Left ventricle myocardium inferior (tissue), 1 donor: ENCODE measurements at regions not wholly inside any gene's neighbourhood (a gene's known extent, or its start where the extent isn't known, plus 50 kb on each side); places are given as distances from the start of the nearest gene placed in this dataset.

Experiments used
- DNase-seq: peaks from one replicate; pipeline ENCODE4 v3.0.0-alpha.2; 2020
- H3K27ac ChIP-seq: fragments of 200-600 bp; replicated peaks from 2 replicates; pipeline ENCODE4 v1.8.0; 2021
- H3K27me3 ChIP-seq: fragments of 200-600 bp; 2 replicates; pipeline ENCODE4 v1.8.0; 2021; ENCODE audit warnings: low read depth
- H3K36me3 ChIP-seq: fragments of 200-600 bp; 2 replicates; pipeline ENCODE4 v1.8.0; 2021
- H3K4me1 ChIP-seq: fragments of 200-600 bp; 2 replicates; pipeline ENCODE4 v1.8.0; 2021
- H3K4me3 ChIP-seq: fragments of 200-600 bp; 2 replicates; pipeline ENCODE4 v1.8.0; 2021; ENCODE audit warnings: mild to moderate bottlenecking, moderate library complexity
- H3K9me3 ChIP-seq: fragments of 200-600 bp; replicated peaks from 2 replicates; pipeline ENCODE4 v1.8.0; 2021
- CTCF ChIP-seq: fragments of 200-600 bp; IDR thresholded peaks from 2 replicates; pipeline ENCODE4 v1.8.0; 2021; ENCODE audit warnings: antibody characterized with exemption, mild to moderate bottlenecking, borderline replicate concordance
- intact Hi-C: fragments of 100-400 bp; cut with micrococcal nuclease; formaldehyde crosslinking; loops from one replicate; pipeline ENCODE4 v1.11.0; 2022
- donor health status: DM: no; HTN: yes; CAD: no; lungs with severe emphysema.

- no peaks in the 10 kb centered on the region for H3K4me1 ChIP-seq
- intact Hi-C loops = no loop called here
Observed at GRCh38 chr10:7007600-7008190, 403.1 kb downstream of the SFMBT2 start.

GRCh38 chr10:7006566-7006965, 404.3 kb downstream of the SFMBT2 start:
- H3K4me3 ChIP-seq = no peak overlapping the region
- no peaks in the 10 kb centered on the region for H3K4me1 ChIP-seq
- H3K27me3 ChIP-seq = peaks cover 12% of the 10 kb centered on the region
- intact Hi-C loops = no loop called here
- H3K9me3 ChIP-seq = no peaks in the 10 kb centered on the region
- DNase-seq = no peak
- TF ChIP-seq CTCF = no peak
- H3K36me3 ChIP-seq = no peaks in the 10 kb centered on the region
- no peak overlapping the region for H3K27ac ChIP-seq

More at GRCh38 chr10:7007600-7008190, 403.1 kb downstream of the SFMBT2 start:
- H3K27me3 ChIP-seq = peaks cover 3% of the 10 kb centered on the region
- no peak for DNase-seq
- no peaks in the 10 kb centered on the region for H3K36me3 ChIP-seq
- no peak overlapping the region for H3K27ac ChIP-seq
- H3K9me3 ChIP-seq = no peaks in the 10 kb centered on the region
- TF ChIP-seq CTCF = no peak
- no peak overlapping the region for H3K4me3 ChIP-seq

GRCh38 chr10:7003831-7004395, 406.9 kb downstream of the SFMBT2 start:
- Histone ChIP-seq H3K4me3 (no peak overlapping the region), H3K4me1 (no peaks in the 10 kb centered on the region), H3K27me3 (peaks cover 23% of the 10 kb centered on the region), H3K9me3 (no peaks in the 10 kb centered on the region), H3K27ac (no peak overlapping the region), H3K36me3 (no peaks in the 10 kb centered on the region)
- DNase-seq = no peak
- no peak for TF ChIP-seq CTCF
- intact Hi-C loops = no loop called here

GRCh38 chr10:7000061-7000460, 410.8 kb downstream of the SFMBT2 start:
- DNase-seq = no peak
- no peak overlapping the region for H3K4me3 ChIP-seq
- no peak overlapping the region for H3K27ac ChIP-seq
- no peaks in the 10 kb centered on the region for H3K4me1 ChIP-seq
- H3K36me3 ChIP-seq = no peaks in the 10 kb centered on the region
- intact Hi-C loops = no loop called here
- TF ChIP-seq CTCF = no peak
- peaks cover 27% of the 10 kb centered on the region for H3K27me3 ChIP-seq
- no peaks in the 10 kb centered on the region for H3K9me3 ChIP-seq

- Histone ChIP-seq H3K36me3 (no peaks in the 10 kb centered on the region), H3K27me3 (peaks cover 27% of the 10 kb centered on the region), H3K4me3 (no peak overlapping the region), H3K9me3 (no peaks in the 10 kb centered on the region), H3K27ac (no peak overlapping the region), H3K4me1 (no peaks in the 10 kb centered on the region)
- no peak for DNase-seq
- intact Hi-C loops = no loop called here
- no peak for TF ChIP-seq CTCF
Observed at GRCh38 chr10:6999232-6999925, 411.5 kb downstream of the SFMBT2 start.
